CD4-positive, alpha-beta T cell treated with Interleukin-6 for 4 hours (primary cell): ENCODE measurements at regions not wholly inside any gene's neighbourhood (a gene's known extent, or its start where the extent isn't known, plus 50 kb on each side); places are given as distances from the start of the nearest gene placed in this dataset.

Source experiments
- DNase-seq: peaks from one replicate; pipeline ENCODE4 v3.0.0-alpha.2; 2020; ENCODE audit warnings: mixed read lengths

DNA sequence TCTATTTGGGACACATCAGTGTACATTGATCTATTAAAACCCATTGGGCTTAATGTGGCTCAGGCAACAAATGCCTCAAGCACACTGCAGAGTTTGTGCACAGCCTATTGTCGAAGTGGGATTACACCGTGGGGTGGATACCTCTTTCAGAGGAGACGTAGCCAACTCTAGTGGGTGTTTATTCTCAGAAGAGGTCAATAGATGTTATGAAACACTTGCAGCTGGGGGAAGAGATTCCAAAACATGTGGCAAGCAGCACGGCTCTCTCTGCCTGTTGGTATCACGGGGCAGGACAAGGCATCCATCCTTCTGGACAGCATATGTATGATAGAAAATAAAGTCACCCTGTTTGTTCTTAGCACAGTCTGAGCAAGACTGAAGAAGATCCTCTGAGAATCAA lies 121.4 kb upstream of the COPS8 start:
- no peak for DNase-seq

DNA sequence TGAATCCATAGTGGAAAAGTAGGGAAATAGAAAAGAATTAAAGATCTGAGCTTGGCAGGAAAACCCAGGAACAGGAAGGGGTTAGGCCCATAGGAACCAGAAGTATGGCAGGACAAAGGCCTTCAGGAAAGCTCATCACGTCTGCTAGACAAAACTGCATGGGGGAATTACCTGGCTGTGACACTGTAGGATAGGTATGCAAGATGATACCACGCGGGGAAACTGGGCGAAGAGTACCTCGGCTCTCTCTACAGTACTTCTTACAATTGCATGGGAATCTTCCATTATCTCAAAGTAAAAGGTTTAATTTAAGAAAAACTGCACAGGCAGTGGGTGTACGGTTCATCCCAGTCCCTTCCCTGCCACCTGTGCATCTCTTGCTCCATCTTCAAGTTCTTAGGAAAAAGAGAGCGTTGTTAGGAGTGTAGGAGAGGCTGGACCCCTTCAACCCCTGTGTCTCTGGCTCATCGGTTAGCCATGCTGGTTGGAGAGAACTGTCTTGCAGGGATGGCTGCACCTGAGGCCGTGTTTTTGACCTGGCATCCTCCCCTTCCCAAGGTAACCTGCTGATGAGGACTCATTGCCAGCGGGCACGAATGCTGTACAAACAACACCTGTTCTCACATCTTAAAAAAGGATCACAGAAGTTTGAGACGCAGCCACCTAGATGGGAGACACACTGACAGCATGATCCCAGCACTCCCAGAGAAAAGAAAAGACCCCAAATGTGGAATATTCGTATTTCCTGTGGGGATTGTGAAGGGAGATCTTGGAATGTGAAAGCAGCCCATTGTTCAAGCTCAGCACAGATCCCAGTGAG lies 120.5 kb upstream of the COPS8 start:
- DNase-seq: no peak

GRCh38 chr2:236965841-236966096 lies 119.9 kb upstream of the COPS8 start:
- no peak for DNase-seq

DNA sequence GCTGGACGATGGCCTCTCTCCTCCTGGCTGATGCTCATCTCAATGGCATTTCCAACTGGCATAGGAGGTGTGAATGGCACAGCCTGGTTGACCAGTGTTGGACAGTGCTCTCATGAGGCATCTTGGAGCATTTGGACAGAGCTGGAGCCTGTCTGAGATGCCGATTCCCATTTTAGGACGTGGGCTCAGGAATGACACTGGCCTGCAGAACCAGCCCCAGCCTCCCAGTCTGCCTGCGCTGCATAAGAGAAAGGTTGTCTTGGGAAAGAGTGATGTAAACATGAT lies 118.2 kb upstream of the COPS8 start:
- no peak for DNase-seq

GRCh38 chr2:236968101-236968879 lies 117.4 kb upstream of the COPS8 start:
- DNase-seq: peak; percentile 40

DNA sequence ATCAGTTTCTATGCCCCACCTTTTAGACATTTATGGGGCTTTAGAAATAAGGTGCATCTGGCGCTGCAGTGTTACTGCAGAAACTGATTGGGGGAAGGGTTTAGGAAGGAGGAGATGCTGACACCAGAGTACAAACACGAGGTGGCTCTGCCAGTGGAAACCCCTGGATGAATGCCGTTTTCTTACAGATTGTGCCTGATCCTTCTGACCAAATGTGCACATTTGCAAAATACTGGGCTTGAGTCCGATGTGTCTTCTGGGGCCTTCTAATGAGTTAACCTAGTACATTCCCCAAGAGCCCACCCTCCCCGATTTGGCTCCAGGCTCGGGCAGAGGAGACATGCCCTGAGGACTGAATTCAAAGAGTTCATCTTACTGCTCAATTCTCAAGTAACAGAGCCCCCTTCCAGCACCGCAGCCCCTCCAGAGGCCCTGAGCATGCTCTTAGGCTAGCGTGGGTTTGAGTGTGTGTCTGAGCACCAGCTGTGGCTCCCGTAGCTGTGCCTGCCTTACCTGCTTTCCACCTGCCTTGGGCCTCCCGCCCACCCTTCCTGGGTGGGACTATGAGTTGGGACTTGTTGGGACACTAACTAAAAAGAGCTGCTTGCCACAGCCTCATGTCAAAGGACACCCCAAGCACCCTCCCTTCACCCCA lies 116.7 kb upstream of the COPS8 start:
- no peak for DNase-seq

DNA sequence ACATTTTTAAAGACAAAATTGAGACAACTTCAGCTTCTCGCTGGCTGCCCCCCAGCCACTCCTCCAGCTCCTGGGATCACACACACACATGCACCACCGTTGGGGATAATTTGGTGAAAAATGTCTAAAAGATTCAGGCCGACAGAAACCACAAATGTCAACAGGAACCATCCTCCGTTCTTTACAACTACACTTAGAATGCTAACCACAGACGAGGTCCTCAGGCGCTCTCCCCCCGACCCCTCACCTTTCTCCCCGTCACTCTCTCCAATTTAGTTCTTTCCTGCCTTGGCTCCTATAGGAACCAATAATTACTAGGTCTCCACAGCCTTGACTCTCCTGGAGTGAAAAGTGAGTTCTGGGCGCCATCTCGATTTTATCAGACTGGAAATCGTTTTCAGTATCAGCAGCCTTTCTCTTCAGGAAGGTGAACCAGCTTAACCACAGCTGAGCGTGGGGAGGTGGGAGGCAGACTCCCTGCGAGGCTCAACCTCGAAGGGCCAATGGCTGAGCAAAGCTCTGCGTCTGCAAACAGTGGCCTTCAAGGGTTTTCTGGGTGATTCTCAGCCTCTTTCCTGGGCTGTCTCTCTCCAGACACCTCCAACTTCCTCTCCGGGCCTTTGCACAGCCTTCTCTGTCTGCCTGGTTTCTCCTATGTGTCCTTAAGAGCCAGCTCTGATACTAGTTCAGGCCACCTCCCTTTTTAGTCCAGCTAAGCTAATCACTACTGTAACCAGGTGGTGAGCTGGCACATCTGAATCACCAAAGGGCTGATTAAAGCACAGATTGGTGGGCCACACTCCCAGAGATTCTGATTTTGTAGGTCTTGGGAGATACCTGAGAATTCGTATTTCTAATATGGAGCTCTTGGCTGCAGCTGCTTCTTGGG lies 115.7 kb upstream of the COPS8 start:
- peak; percentile 41 for DNase-seq

DNA sequence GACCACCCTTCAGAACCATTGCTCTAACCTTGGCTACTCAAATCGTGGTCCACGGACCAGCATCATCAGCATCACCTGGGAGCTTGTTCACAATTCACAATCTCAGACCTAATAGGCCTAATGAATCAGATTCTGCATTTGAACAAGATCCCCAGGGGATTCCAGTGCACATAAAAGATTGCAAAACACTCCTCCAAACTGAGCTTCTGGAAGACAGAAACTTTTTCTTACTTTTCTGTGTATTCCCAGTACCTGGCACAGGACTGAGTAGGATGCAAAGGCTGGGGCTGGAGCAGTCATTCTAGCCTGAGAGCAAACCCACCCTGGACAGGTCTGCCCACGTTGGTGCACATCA lies 115.1 kb upstream of the COPS8 start:
- no peak for DNase-seq

DNA sequence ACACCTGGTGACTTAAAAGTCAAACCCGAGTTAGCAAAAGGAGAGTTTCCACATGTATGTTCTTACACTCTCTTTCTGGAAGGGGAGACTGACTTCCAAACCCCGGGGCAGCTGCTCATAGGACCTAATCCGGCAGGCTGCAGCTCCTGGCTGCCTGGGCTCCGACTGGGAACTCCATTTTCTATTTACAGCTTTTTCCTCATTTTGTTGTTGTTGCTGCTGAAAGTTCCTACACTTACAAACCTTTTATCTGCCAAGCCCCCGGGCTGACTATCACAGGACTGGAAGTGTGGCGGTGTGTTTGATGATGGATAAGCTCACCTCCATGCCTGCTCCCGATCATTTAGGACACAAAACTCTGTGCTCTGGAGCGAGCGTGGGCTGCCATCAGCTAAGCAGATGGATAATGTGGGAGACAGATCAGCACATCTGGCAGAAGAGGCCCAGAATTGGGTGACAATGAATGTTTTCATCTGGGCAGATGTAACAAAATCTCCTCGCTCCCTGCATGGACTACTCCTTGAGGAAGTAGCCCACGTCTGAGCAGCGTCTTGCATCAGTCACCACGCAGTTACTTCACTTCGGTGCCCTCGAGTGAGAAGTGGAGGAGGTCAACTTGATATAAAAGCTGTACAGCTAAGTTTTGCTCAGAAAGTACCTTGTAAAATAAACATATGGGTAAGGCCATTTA lies 114.4 kb upstream of the COPS8 start:
- DNase-seq: no peak

DNA sequence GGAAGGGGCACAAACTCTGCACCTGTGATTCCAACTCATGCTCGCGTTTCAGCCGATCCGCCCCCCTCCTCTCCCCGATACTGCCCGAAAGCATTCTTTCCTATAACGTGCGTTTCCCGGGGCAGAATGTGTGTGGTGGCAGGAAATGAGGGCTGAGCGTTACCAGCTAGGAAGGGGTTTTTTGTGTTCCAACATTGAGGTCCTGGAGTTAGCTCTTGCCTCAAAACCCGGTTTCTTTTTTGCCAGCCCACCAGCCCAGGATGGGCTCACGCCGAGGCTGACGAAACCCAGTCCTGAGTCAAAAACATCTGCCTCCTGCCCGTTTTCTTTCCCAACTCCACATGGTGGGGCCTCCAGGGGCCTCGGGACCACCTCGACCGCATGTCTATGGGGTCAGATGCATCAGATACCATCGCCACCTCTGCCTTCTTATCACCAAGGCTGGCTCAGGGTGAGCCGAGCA lies 113.7 kb upstream of the COPS8 start:
- DNase-seq: no peak

DNA sequence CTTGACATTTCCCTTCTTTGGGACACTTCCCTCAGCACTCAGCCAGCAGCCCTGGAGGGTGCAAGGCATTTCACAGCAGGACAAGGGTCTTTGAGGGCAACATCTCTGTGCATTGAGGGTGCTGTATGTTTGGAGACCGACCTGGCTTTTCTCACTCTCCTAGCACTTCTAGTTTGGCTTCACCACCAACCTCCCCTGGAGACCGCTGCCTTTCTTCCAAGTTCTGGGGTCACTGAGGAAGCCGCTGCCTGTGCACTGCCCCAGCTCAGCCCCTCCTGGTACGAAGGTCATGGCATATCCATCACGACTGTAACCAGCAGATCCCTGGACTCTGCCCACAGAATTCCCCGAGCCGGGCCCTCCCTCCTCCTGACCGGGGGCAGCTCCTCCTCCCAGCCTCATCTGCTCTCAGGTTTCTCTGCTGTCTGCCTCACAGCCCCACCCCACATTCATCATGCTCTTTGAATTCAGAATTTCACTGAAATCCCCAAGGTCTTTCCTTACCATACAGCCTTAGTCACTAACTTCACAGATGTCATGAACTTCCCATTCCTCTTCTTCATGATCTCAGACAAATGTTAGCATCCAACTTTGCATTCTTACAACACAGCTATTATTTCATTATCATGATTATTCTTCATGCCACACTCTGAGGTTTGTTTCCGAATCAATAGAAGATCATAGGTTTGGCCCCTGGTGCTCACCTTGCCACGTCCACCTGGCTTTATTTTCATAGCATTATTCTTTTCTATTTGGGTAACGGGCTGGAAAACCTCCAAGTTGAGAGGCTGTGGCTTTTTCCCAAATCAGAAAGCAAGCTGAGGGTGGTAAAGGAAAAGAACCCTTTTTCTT lies 113.0 kb upstream of the COPS8 start:
- no peak for DNase-seq

DNA sequence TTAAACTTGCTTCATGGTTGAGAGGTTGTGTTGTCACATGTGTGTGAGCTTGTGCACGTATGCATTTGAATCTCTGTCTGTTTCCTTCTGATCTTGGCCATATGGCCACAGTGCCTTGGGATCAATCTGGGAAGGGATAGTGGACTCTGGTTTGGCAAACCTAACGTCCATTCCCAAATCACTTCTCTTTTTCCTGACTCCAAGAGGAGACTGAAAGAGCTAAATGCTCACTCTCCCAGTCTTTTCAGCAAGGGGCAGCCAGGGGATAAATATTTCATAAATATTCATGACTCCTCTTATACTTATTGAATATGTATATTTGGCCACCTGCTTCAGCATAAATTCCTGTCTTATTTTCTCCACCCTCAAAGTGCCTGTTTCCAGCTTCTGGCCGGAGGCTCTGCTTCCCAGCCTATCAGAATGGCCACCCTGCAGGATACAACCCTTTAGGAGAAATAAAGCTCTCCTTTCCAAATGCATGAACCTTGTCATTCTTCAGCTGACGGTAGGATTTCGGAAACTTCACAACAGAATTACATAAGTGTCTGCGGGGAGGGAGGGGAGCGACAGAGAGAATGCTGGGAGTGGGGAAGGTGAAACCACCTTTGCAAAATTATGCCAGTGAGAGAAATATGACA lies 112.2 kb upstream of the COPS8 start:
- no peak for DNase-seq

DNA sequence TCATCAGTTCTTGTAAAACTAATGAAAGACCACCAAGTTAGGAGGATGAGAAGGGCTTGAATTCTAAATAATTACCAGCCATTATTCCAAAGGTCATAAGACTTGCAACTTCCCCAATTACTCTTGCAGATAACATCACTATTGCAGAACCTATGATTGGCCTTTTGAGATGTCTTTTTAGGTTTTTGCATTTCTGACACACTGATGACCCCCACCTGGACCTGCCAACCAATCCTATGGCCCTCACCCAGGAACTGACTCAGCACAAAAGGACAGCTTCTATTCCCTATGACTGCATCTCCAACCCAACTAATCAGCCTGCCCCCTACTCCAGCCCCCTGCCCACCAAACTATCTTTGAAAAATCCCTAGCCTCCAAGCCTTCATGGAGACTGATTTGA lies 111.5 kb upstream of the COPS8 start:
- no peak for DNase-seq

DNA sequence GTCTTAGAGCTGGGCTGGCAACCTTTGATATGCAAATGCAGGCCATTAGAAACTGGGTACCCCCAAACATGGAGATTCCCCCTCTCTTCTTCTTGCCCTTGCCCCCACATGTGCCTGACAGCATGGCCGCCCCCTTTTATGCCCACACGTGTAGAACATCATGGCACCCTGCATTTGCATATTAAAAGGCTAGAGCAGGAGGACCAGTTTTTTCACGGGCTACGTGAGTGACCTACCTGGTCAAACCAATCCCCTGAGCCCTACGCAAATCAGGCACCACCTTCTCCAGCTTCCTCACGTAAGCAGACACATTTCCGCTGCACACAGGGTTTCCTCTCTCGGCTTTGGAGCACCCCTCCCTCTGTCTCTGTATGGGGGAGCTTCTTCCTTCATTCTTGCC lies 110.9 kb upstream of the COPS8 start:
- no peak for DNase-seq

GRCh38 chr2:236975766-236976165 lies 109.9 kb upstream of the COPS8 start:
- DNase-seq: no peak

DNA sequence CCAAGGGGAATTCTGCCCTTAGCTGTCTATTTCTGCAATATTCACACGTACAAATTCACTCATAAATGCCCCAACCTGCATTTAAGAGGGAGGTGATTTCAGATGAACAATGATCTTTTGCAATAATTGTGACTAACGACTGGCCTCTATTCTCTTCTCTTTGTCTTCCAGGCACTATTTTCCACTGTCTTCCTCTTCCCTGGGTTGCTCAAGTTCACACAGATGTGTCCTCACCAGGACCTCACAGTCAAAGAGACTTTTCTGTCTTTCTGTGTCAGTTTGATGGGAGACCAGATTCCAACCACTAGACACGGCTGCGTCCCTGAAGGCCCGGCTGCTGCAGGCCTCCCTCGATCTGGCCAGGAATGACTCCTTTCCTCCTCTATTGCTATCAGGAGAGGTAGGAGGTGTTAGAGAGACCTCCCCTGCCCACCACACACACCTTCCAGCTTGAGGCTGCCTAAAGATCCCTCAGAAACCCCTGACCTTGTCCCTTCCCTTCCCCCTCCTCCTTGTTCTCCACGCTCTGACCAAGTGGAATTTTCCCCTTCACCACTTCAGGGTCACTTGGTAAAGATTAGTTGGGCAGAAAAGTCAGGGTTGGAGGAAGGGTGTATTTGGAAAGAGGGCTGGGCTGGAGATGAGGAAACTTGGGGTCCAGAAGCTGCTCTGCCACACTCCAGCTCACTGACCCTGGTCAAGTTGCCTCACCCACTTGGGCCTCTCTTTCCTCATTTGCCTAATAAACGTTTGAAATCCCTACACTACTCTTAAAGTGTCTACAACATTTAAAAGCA lies 109.2 kb upstream of the COPS8 start:
- no peak for DNase-seq

- DNase-seq: no peak
Observed at GRCh38 chr2:236977063-236977851, 108.4 kb upstream of the COPS8 start.

- DNase-seq: no peak
Observed at GRCh38 chr2:236977852-236978398, 107.8 kb upstream of the COPS8 start.

DNA sequence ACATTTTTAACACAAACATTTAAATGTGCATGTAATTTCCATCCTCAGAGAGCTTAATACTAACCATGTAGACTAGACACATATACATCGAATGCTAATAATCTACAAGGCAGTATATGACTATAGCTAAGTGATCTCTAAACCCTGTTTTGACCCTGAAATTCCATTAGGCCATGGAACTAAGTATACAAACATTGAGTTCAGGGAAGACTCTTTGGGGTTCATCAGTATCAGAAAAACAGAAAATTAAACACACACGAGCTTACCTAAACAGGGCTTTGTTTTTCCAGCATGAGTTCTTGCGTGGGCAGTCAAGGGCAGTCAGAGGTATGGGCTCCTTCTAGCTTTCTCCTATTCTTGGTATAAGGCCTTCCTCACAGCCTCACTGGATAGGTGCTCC lies 106.0 kb upstream of the COPS8 start:
- DNase-seq: no peak
